ENCODE measurements at regions not wholly inside any gene's neighbourhood (a gene's known extent, or its start where the extent isn't known, plus 50 kb on each side); places are given as distances from the start of the nearest gene placed in this dataset.

DNA sequence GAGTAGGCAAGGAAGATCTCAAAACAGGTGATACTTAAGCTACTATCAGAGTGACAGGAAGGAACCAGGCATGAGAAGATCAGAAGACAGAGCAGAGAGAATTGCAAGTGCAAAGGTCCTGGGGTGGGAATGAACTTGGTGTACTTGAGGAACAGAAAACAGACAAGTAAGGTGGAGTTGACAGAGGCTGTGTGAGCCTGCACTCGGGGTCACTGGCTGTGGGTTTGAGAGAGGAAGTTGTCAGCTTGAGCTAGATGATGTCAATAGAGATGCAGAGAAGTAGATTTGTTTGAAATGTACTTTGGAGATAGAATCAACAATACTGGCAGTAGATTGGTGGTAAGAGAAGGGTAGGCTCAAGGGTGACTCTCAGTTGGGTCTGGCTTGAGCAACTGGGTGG, 209.5 kb downstream of the CLIC5 start:
- no peak overlapping the region for H3K27ac Mint-ChIP-seq
- H3K9me3 Mint-ChIP-seq: no peaks in the 10 kb centered on the region
- H3K4me1 Mint-ChIP-seq: peaks cover 23% of the 10 kb centered on the region
- no peak overlapping the region for H3K4me3 Mint-ChIP-seq
- no peaks in the 10 kb centered on the region for H3K36me3 Mint-ChIP-seq
- no peak for ATAC-seq
- peaks cover 9% of the 10 kb centered on the region for H3K27me3 Mint-ChIP-seq

GRCh38 chr6:45803071-45803470, 212.6 kb downstream of the CLIC5 start:
- Mint-ChIP-seq H3K4me3 (no peak overlapping the region), H3K4me1 (peaks cover 6% of the 10 kb centered on the region), H3K9me3 (no peaks in the 10 kb centered on the region), H3K36me3 (no peaks in the 10 kb centered on the region), H3K27ac (no peak overlapping the region), H3K27me3 (no peaks in the 10 kb centered on the region)
- no peak for ATAC-seq

- no peaks in the 10 kb centered on the region for H3K36me3 Mint-ChIP-seq
- H3K27ac Mint-ChIP-seq: peak overlapping the region; percentile 17
- no peaks in the 10 kb centered on the region for H3K27me3 Mint-ChIP-seq
- no peak overlapping the region for H3K4me3 Mint-ChIP-seq
- peak; percentile 57 for ATAC-seq
- peaks cover 6% of the 10 kb centered on the region for H3K4me1 Mint-ChIP-seq
- no peaks in the 10 kb centered on the region for H3K9me3 Mint-ChIP-seq
Observed at GRCh38 chr6:45801471-45802289, 214.0 kb downstream of the CLIC5 start.

GRCh38 chr6:45800911-45801310, 214.7 kb downstream of the CLIC5 start:
- Mint-ChIP-seq H3K27me3 (no peaks in the 10 kb centered on the region), H3K36me3 (no peaks in the 10 kb centered on the region), H3K9me3 (no peaks in the 10 kb centered on the region), H3K4me1 (peaks cover 6% of the 10 kb centered on the region), H3K27ac (no peak overlapping the region), H3K4me3 (no peak overlapping the region)
- ATAC-seq: no peak

DNA sequence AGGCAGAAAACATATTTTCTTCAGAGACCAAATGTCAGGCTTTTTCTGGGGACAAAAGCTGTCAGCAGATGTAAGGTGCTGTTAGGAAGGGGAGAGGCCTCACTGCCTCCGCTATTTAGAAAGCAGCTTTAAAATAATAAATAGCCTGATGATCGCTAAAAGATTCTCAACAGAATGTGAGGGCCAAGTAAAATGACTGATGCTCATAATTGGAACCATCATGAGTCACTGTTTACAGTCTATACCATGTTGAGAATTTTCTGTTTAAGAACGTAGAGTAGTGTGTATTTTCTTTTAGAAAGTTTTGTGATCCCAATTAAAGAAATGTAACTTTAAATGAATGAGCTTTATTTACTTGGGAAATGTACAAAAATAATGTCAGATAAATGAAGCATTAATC, 220.0 kb downstream of the CLIC5 start:
- Mint-ChIP-seq H3K27ac (no peak overlapping the region), H3K4me1 (no peaks in the 10 kb centered on the region), H3K4me3 (no peak overlapping the region), H3K36me3 (no peaks in the 10 kb centered on the region), H3K27me3 (no peaks in the 10 kb centered on the region), H3K9me3 (no peaks in the 10 kb centered on the region)
- ATAC-seq: no peak

DNA sequence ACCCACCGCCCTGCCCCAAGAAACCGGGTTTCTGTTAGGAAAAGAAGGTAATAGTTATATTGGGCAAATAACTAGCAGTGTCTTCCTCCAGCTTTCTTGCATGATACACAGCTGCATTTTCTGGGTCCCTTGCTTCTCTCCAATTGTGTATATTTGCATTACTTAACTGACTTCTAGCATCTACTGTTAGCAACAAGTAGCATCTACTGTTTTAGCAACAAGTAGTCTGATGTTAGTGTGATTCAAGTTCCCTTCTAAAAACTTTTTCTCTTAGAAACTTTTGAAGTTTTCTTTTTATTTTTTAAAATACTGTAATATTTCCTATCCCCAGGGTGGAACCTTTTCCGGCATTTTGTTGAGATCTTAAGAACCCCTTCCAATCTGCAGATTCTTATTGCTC, 221.2 kb downstream of the CLIC5 start:
- no peak for ATAC-seq
- Mint-ChIP-seq H3K9me3 (no peaks in the 10 kb centered on the region), H3K4me3 (no peak overlapping the region), H3K27me3 (no peaks in the 10 kb centered on the region), H3K4me1 (no peaks in the 10 kb centered on the region), H3K27ac (no peak overlapping the region), H3K36me3 (no peaks in the 10 kb centered on the region)

- Mint-ChIP-seq H3K9me3 (no peaks in the 10 kb centered on the region), H3K36me3 (no peaks in the 10 kb centered on the region), H3K4me1 (no peaks in the 10 kb centered on the region), H3K4me3 (no peak overlapping the region), H3K27ac (no peak overlapping the region), H3K27me3 (no peaks in the 10 kb centered on the region)
- no peak for ATAC-seq
Observed at GRCh38 chr6:45791211-45792168, 224.2 kb downstream of the CLIC5 start.

GRCh38 chr6:45789238-45789637, 226.4 kb downstream of the CLIC5 start:
- Mint-ChIP-seq H3K27me3 (no peaks in the 10 kb centered on the region), H3K36me3 (no peaks in the 10 kb centered on the region), H3K4me3 (no peak overlapping the region), H3K27ac (no peak overlapping the region), H3K4me1 (no peaks in the 10 kb centered on the region), H3K9me3 (no peaks in the 10 kb centered on the region)
- no peak for ATAC-seq

- H3K27me3 Mint-ChIP-seq: no peaks in the 10 kb centered on the region
- no peak for ATAC-seq
- no peaks in the 10 kb centered on the region for H3K9me3 Mint-ChIP-seq
- H3K4me1 Mint-ChIP-seq: no peaks in the 10 kb centered on the region
- H3K36me3 Mint-ChIP-seq: no peaks in the 10 kb centered on the region
- H3K4me3 Mint-ChIP-seq: no peak overlapping the region
- H3K27ac Mint-ChIP-seq: no peak overlapping the region
Observed at GRCh38 chr6:45787384-45787783, 228.3 kb downstream of the CLIC5 start.

DNA sequence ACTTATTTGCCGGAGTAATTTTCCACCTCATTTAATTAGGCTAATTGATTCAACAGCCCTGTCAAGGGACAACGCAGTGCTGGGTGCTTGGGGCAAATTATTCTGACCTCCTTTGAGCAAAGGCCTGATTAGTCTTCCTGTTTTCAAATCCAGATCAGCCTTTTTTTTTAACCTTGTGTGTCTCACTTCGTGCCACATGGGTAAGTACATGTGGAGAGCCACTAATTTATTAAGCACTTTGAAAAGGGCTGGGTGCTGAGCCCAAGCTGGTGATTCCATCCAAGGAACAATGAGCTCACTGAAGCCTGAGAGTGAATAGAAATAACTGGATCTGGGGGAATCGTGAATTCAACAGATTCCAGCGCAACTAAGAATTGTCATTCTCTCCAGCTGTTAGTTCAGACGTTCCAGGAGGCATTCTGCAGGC, 229.3 kb downstream of the CLIC5 start:
- H3K27me3 Mint-ChIP-seq: no peaks in the 10 kb centered on the region
- H3K36me3 Mint-ChIP-seq: no peaks in the 10 kb centered on the region
- H3K4me1 Mint-ChIP-seq: no peaks in the 10 kb centered on the region
- no peak overlapping the region for H3K27ac Mint-ChIP-seq
- H3K9me3 Mint-ChIP-seq: no peaks in the 10 kb centered on the region
- H3K4me3 Mint-ChIP-seq: no peak overlapping the region
- ATAC-seq: no peak

DNA sequence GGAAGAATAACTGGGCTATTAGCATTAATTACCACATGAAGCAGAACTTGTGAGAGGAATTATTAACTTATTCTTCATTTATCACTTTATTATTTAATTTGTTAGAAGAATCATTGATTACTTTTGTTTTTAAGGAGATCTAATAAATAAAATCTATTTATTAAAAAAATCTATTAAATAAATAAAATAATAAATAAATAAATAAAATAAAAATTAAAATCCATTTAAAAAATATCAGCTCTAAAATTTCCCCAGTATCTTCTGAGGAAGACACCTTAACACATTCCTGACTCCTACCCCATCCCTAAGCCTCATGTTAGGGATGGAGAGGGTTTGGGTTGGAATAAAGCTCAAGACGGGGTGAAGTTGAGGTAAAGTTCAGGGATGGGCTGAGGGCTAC, 231.4 kb downstream of the CLIC5 start:
- Mint-ChIP-seq H3K4me3 (no peak overlapping the region), H3K27ac (no peak overlapping the region), H3K9me3 (no peaks in the 10 kb centered on the region), H3K27me3 (no peaks in the 10 kb centered on the region), H3K36me3 (no peaks in the 10 kb centered on the region), H3K4me1 (no peaks in the 10 kb centered on the region)
- no peak for ATAC-seq

- ATAC-seq: no peak
- H3K4me3 Mint-ChIP-seq: no peak overlapping the region
- H3K9me3 Mint-ChIP-seq: no peaks in the 10 kb centered on the region
- no peaks in the 10 kb centered on the region for H3K4me1 Mint-ChIP-seq
- H3K36me3 Mint-ChIP-seq: no peaks in the 10 kb centered on the region
- H3K27me3 Mint-ChIP-seq: no peaks in the 10 kb centered on the region
- H3K27ac Mint-ChIP-seq: no peak overlapping the region
Observed at GRCh38 chr6:45783716-45784115, 231.9 kb downstream of the CLIC5 start.

DNA sequence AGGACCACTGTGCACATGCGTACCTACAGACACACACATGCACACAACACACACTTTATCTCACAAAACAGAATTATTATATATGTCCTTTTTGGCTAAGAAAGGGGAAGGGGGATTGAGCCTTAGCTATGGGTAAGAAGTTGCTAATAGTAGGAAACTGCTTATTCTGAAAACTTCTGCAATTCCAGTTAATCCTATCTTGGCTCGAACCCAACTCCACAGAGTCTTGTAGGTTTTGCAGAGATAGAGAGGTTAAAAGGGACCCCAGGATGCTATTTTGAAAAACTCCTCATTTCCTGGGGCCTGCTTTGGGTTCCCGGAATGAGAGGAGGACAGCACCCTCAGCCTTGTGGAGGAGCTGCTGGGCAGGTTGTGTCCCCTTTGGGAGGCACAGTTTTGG, 233.8 kb downstream of the CLIC5 start:
- H3K9me3 Mint-ChIP-seq: no peaks in the 10 kb centered on the region
- H3K4me3 Mint-ChIP-seq: no peak overlapping the region
- H3K36me3 Mint-ChIP-seq: no peaks in the 10 kb centered on the region
- no peak overlapping the region for H3K27ac Mint-ChIP-seq
- H3K4me1 Mint-ChIP-seq: no peaks in the 10 kb centered on the region
- H3K27me3 Mint-ChIP-seq: no peaks in the 10 kb centered on the region
- no peak for ATAC-seq

GRCh38 chr6:45780523-45780922, 235.1 kb downstream of the CLIC5 start:
- no peaks in the 10 kb centered on the region for H3K4me1 Mint-ChIP-seq
- no peak for ATAC-seq
- no peaks in the 10 kb centered on the region for H3K36me3 Mint-ChIP-seq
- H3K27ac Mint-ChIP-seq: no peak overlapping the region
- no peaks in the 10 kb centered on the region for H3K27me3 Mint-ChIP-seq
- no peaks in the 10 kb centered on the region for H3K9me3 Mint-ChIP-seq
- H3K4me3 Mint-ChIP-seq: no peak overlapping the region

DNA sequence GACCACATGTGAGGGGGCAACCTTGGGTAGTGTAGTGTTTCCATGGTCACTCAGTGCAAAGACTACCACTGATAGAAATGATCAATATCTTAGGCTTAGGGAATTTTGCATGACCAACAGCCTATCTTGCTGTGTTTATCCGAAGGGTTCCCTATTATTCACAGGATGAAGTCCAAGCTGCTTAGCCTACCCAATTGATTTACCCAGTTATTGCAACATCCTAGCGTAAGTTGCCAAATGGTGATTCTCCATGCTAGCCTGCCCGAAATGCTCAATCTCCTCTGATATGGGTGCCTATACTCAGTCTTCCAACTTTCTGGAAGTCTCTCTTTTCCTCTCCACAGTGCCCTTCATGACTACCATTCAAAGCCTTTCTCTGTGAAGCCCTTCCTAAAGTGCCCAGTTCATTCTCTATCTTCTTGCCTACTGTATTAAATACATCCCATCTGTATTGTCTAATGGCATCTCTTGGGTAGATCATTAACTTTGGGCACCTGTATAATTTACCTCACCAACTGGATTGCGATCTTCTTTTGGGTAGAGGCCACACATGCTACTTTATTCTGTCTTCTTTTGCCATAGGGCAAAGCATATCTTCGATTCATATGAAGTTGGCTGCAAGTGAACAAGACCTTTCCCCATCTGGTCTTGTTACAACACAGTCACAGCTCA, 240.5 kb downstream of the CLIC5 start:
- no peak for ATAC-seq
- H3K4me1 Mint-ChIP-seq: no peaks in the 10 kb centered on the region
- H3K9me3 Mint-ChIP-seq: no peaks in the 10 kb centered on the region
- no peaks in the 10 kb centered on the region for H3K27me3 Mint-ChIP-seq
- no peak overlapping the region for H3K27ac Mint-ChIP-seq
- H3K4me3 Mint-ChIP-seq: no peak overlapping the region
- no peaks in the 10 kb centered on the region for H3K36me3 Mint-ChIP-seq

Measured in stimulated activated memory B cell treated with anti-CD40 and anti-IgM and Interleukin-4, amounts not matched to agents 10 μg/mL and 1 μg/mL and 100 μg/mL, for 72 hours (primary cell).